HCT116 (cell line): ENCODE measurements at regions not wholly inside any gene's neighbourhood (a gene's known extent, or its start where the extent isn't known, plus 50 kb on each side); places are given as distances from the start of the nearest gene placed in this dataset.

ENCODE experiments used
- ATAC-seq: fragments of 200-7000 bp; cut with Tn5 transposase; 2 replicates; pipeline ENCODE4 v1.9.1; 2020; ENCODE audit warnings: mild to moderate bottlenecking, moderate library complexity
- BruUV-seq: library from RNA; stranded (reverse); fragments of 400-500 nt; replicated peaks from 2 replicates; lab custom pipeline; 2021; lab: Mats Ljungman, UMichigan
- CTCF ChIA-PET: fragments of 300-600 bp; sonication (Branson Sonifier 250); formaldehyde crosslinking; loops from one replicate; lab custom pipeline; 2021; ENCODE audit warnings: antibody characterized with exemption; lab: Charles Lee
- POLR2A ChIA-PET: fragments of 300-600, 350-600 bp; sonication (Branson Sonifier 250); formaldehyde crosslinking; loops from one replicate; lab custom pipeline; 2021; ENCODE audit warnings: antibody characterized with exemption; lab: Charles Lee
- RAD21 ChIA-PET, 2 experiments: fragments of 300-600 bp; sonication (Branson Sonifier 250); formaldehyde crosslinking; loops; one replicate each; lab custom pipeline; 2023; ENCODE audit warnings: low total read pairs in 2 of 2; ENCODE audit not compliant: uncharacterized antibody in 2 of 2, unreplicated experiment in 2 of 2, low non-redundant PET in 1 of 2; lab: Charles Lee
- DNase-seq: peaks from one replicate; pipeline ENCODE4 v3.0.0-alpha.2; 2010; ENCODE audit warnings: low read depth, low spot score
- H2AFZ ChIP-seq: fragments of 200-600 bp; shearing (Covaris generic), sonication (generic); 2 replicates; pipeline ENCODE4 v1.6.1; 2017; ENCODE audit warnings: low read depth, mixed run types, mixed read lengths, antibody characterized with exemption, low read length; ENCODE audit not compliant: poor library complexity, severe bottlenecking
- H3K27ac ChIP-seq: 2 replicates; pipeline ENCODE4 v1.5.1; 2012; ENCODE audit warnings: low read depth, low read length
- H3K27me3 ChIP-seq: fragments of 200-600 bp; sonication (generic); 2 replicates; pipeline ENCODE4 v1.6.1; 2016; ENCODE audit warnings: mixed run types, low read length, mixed read lengths; ENCODE audit not compliant: insufficient read depth
- H3K36me3 ChIP-seq, 2 experiments: fragments of 200-500 bp in 1 of 2; fragments of 200-600 bp in 1 of 2; sonication (Bioruptor generic) in 1 of 2; sonication (generic) in 1 of 2; 2 replicates each; pipeline versions ENCODE4 v1.5.1 to v1.6.1; 2014 to 2016; ENCODE audit warnings: low read length in 2 of 2, inconsistent platforms in 1 of 2, mixed read lengths in 1 of 2, mixed run types in 1 of 2; ENCODE audit not compliant: insufficient read depth in 2 of 2, control insufficient read depth in 1 of 2
- H3K4me1 ChIP-seq, 2 experiments: fragments of 200-600 bp in 1 of 2; sonication (generic) in 1 of 2; 2 replicates each; pipeline versions ENCODE4 v1.5.1 to v1.6.1; 2012 to 2017; ENCODE audit warnings: low read length in 2 of 2, inconsistent platforms in 1 of 2, mild to moderate bottlenecking in 1 of 2, mixed read lengths in 1 of 2, mixed run types in 1 of 2, moderate library complexity in 1 of 2; ENCODE audit not compliant: insufficient read depth in 2 of 2, control insufficient read depth in 1 of 2
- H3K4me2 ChIP-seq: fragments of 200-600 bp; sonication (generic); 2 replicates; pipeline ENCODE4 v1.6.1; 2017; ENCODE audit warnings: mixed run types, low read length, mixed read lengths
- H3K4me3 ChIP-seq, 2 experiments: fragments of 200-600 bp in 1 of 2; sonication (generic) in 1 of 2; replicated peaks in 1 of 2; 2 replicates each; pipeline ENCODE4 v1.5.1; 2011 to 2016; ENCODE audit warnings: low read length in 2 of 2, control low read depth in 1 of 2, low read depth in 1 of 2, mild to moderate bottlenecking in 1 of 2, mixed read lengths in 1 of 2, mixed run types in 1 of 2
- H3K79me2 ChIP-seq: fragments of 200-600 bp; sonication (generic); 2 replicates; pipeline ENCODE4 v1.6.1; 2017; ENCODE audit warnings: mild to moderate bottlenecking, mixed run types, low read length, moderate library complexity, mixed read lengths; ENCODE audit not compliant: insufficient read depth
- H3K9ac ChIP-seq: fragments of 200-600 bp; sonication (generic); 2 replicates; pipeline ENCODE4 v1.6.1; 2016; ENCODE audit warnings: low read length, mixed read lengths
- H3K9me2 ChIP-seq: fragments of 200-600 bp; sonication (generic), shearing (Covaris generic); 2 replicates; pipeline ENCODE4 v1.6.1; 2017; ENCODE audit warnings: mixed run types, mild to moderate bottlenecking, moderate library complexity; ENCODE audit not compliant: insufficient read depth
- H3K9me3 ChIP-seq, 2 experiments: fragments of 200-500 bp in 1 of 2; fragments of 200-600 bp in 1 of 2; sonication (Bioruptor generic) in 1 of 2; sonication (generic) in 1 of 2; 2 replicates each; pipeline ENCODE4 v1.6.1; 2014 to 2017; ENCODE audit warnings: low read length in 2 of 2, mixed read lengths in 2 of 2, inconsistent platforms in 1 of 2, low read depth in 1 of 2, mild to moderate bottlenecking in 1 of 2, mixed run types in 1 of 2, moderate library complexity in 1 of 2; ENCODE audit not compliant: control insufficient read depth in 1 of 2, insufficient read depth in 1 of 2
- H4K20me1 ChIP-seq: fragments of 200-600 bp; sonication (generic), shearing (Covaris generic); 2 replicates; pipeline ENCODE4 v1.6.1; 2017; ENCODE audit warnings: mixed run types, mild to moderate bottlenecking, moderate library complexity; ENCODE audit not compliant: insufficient read depth
- ELF1 ChIP-seq: IDR thresholded peaks from 2 replicates; pipeline ENCODE4 v1.6.1; 2012; ENCODE audit warnings: low read depth, borderline replicate concordance
- EZH2 ChIP-seq: fragments of 200-600 bp; sonication (generic); IDR thresholded peaks from 2 replicates; pipeline ENCODE4 v1.6.1; 2017; ENCODE audit warnings: antibody characterized with exemption, mixed run types
- EZH2phosphoT487 ChIP-seq: fragments of 200-600 bp; IDR thresholded peaks from 2 replicates; pipeline ENCODE4 v1.6.1; 2018; ENCODE audit warnings: antibody characterized with exemption, borderline replicate concordance
- SP1 ChIP-seq: IDR thresholded peaks from 2 replicates; pipeline ENCODE4 v1.6.1; 2012; ENCODE audit warnings: low read depth
- ZFX ChIP-seq: fragments of 450-650 bp; IDR thresholded peaks from 2 replicates; pipeline ENCODE4 v1.6.1; 2017
- intact Hi-C: fragments of 100-400 bp; cut with micrococcal nuclease; formaldehyde crosslinking; loops from 2 replicates; pipeline ENCODE4 v1.10.0; 2022
- TF ChIP-seq, protein P1 (sequence below): IDR thresholded peaks from 2 replicates; pipeline ENCODE4 v1.6.1; 2012; ENCODE audit warnings: low read depth
- TF ChIP-seq, protein P2 (sequence below): IDR thresholded peaks from 2 replicates; pipeline ENCODE4 v1.6.1; 2011; ENCODE audit warnings: mild to moderate bottlenecking, low read length, moderate library complexity; ENCODE audit not compliant: insufficient replicate concordance; ENCODE audit errors: extremely low read depth
- TF ChIP-seq, protein P3 (sequence below): IDR thresholded peaks from 2 replicates; pipeline ENCODE4 v1.6.1; 2012

DNA sequence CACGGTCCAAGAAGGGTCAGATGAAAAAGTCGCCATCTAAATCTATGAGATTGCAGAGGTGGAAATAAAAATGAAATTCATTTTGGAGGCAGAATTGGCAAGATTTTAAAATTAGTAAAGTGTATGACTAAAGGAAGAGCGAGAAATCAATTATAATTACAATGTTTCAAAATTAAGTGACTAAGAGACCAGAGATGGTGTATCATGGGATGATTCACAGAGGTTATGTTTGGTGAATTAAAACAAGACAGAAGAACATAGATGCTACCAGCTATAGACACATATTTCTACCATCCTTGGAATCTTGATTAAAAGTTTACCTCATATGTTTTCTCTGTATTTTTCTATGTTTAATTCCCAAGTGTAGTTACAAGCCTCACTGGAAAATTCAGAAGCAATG, 308.9 kb upstream of the DNAJC19 start:
- H3K79me2 ChIP-seq, result no peaks in the 10 kb centered on the region
- intact Hi-C loops, result no loop called here
- no peaks in the 10 kb centered on the region for H3K36me3 ChIP-seq
- TF ChIP-seq ZFX, result no peak
- no peak for TF ChIP-seq ELF1
- no peak for TF ChIP-seq EZH2
- TF ChIP-seq EZH2phosphoT487, result no peak
- TF ChIP-seq, protein P1, sequence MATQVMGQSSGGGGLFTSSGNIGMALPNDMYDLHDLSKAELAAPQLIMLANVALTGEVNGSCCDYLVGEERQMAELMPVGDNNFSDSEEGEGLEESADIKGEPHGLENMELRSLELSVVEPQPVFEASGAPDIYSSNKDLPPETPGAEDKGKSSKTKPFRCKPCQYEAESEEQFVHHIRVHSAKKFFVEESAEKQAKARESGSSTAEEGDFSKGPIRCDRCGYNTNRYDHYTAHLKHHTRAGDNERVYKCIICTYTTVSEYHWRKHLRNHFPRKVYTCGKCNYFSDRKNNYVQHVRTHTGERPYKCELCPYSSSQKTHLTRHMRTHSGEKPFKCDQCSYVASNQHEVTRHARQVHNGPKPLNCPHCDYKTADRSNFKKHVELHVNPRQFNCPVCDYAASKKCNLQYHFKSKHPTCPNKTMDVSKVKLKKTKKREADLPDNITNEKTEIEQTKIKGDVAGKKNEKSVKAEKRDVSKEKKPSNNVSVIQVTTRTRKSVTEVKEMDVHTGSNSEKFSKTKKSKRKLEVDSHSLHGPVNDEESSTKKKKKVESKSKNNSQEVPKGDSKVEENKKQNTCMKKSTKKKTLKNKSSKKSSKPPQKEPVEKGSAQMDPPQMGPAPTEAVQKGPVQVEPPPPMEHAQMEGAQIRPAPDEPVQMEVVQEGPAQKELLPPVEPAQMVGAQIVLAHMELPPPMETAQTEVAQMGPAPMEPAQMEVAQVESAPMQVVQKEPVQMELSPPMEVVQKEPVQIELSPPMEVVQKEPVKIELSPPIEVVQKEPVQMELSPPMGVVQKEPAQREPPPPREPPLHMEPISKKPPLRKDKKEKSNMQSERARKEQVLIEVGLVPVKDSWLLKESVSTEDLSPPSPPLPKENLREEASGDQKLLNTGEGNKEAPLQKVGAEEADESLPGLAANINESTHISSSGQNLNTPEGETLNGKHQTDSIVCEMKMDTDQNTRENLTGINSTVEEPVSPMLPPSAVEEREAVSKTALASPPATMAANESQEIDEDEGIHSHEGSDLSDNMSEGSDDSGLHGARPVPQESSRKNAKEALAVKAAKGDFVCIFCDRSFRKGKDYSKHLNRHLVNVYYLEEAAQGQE, result no peak
- no peak for TF ChIP-seq SP1
- TF ChIP-seq, protein P2, sequence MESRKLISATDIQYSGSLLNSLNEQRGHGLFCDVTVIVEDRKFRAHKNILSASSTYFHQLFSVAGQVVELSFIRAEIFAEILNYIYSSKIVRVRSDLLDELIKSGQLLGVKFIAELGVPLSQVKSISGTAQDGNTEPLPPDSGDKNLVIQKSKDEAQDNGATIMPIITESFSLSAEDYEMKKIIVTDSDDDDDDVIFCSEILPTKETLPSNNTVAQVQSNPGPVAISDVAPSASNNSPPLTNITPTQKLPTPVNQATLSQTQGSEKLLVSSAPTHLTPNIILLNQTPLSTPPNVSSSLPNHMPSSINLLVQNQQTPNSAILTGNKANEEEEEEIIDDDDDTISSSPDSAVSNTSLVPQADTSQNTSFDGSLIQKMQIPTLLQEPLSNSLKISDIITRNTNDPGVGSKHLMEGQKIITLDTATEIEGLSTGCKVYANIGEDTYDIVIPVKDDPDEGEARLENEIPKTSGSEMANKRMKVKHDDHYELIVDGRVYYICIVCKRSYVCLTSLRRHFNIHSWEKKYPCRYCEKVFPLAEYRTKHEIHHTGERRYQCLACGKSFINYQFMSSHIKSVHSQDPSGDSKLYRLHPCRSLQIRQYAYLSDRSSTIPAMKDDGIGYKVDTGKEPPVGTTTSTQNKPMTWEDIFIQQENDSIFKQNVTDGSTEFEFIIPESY, result no peak
- TF ChIP-seq, protein P3, sequence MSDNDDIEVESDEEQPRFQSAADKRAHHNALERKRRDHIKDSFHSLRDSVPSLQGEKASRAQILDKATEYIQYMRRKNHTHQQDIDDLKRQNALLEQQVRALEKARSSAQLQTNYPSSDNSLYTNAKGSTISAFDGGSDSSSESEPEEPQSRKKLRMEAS, result no peak
- ATAC-seq (no peak), DNase-seq (no peak)
- no peak overlapping the region for H3K4me2 ChIP-seq
- H3K27me3 ChIP-seq, result peaks cover 77% of the 10 kb centered on the region
- RAD21 ChIA-PET, result no interaction called here
- no peaks in the 10 kb centered on the region for H4K20me1 ChIP-seq
- no peak overlapping the region for H3K4me3 ChIP-seq
- no peaks in the 10 kb centered on the region for H3K9me3 ChIP-seq
- POLR2A ChIA-PET, result no interaction called here
- H3K27ac ChIP-seq, result no peak overlapping the region
- H2AFZ ChIP-seq, result no peak overlapping the region
- H3K9me2 ChIP-seq, result no peaks in the 10 kb centered on the region
- H3K4me1 ChIP-seq, result no peaks in the 10 kb centered on the region
- no TSS peak for BruUV-seq
- H3K9ac ChIP-seq, result no peak overlapping the region
- CTCF ChIA-PET, result no interaction called here
